Prostate gland (tissue), 2 donors: ENCODE measurements at regions not wholly inside any gene's neighbourhood (a gene's known extent, or its start where the extent isn't known, plus 50 kb on each side); places are given as distances from the start of the nearest gene placed in this dataset.

Experiments used
- CTCF ChIP-seq, 4 experiments: fragments of 200-600 bp in 2 of 4; fragments of 450-650 bp in 2 of 4; sonication (generic) in 2 of 4; IDR thresholded peaks; 1 replicate in 3 of 4; 2 replicates in 1 of 4; pipeline ENCODE4 v1.5.1; 2016 to 2019; ENCODE audit warnings: antibody characterized with exemption in 4 of 4, mild to moderate bottlenecking in 2 of 4, moderate library complexity in 2 of 4
- POLR2AphosphoS5 ChIP-seq: sonication (generic); formaldehyde crosslinking; IDR thresholded peaks from one replicate; pipeline ENCODE4 v1.6.1; 2017; ENCODE audit warnings: antibody characterized with exemption

DNA sequence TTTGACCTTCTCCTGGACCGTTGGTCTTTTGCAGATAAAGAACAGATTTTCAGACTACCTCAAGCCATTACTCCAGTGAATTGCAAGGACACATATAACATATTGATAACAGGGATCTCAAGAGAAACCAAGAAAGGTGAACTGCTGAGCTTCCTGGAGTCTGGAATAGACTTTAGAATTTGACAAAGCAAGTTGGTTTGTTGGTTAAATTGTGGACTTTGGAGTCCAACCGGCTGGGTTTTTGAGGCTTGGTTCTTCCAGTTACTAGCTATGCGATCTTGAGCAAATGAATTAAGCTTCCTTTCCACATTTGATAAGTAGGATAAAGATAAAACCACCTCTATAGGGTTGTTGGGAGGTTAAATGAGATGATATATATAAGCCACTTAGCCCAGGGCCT lies 233.1 kb downstream of the SHQ1 start:
- TF ChIP-seq CTCF (IDR thresholded peaks at IDR 0.05) (no peak), POLR2AphosphoS5 (no peak)
